ENCODE measurements at regions not wholly inside any gene's neighbourhood (a gene's known extent, or its start where the extent isn't known, plus 50 kb on each side); places are given as distances from the start of the nearest gene placed in this dataset.
A peak's percentile ranks its signal among the peaks of the same experiment; 100 is the strongest.

GRCh38 chr17:71460943-71461342 lies 659.9 kb upstream of the SOX9 start:
- Histone ChIP-seq H2BK12ac (ENCODE audit: low read depth, low read length) (no peak overlapping the region), H2AFZ (ENCODE audit: low read length) (no peak overlapping the region), H3K14ac (ENCODE audit: insufficient read length) (no peak overlapping the region), H2BK15ac (ENCODE audit: low read length) (no peak overlapping the region), H3K4ac (replicated peaks; ENCODE audit: insufficient read length, low read depth, low read length) (no peak overlapping the region), H3K36me3 (ENCODE audit: control insufficient read depth in 2 of 4, insufficient read depth in 4 of 4, low read length in 3 of 4) (no peaks in the 10 kb centered on the region), H3K18ac (ENCODE audit: extremely low read depth, low read length) (no peak overlapping the region), H3K27me3 (replicated peaks in 1 of 4; ENCODE audit: control insufficient read depth in 3 of 4, extremely low read depth in 1 of 4, insufficient read depth in 3 of 4, low read length in 3 of 4) (no peaks in the 10 kb centered on the region), H4K20me1 (replicated peaks in 1 of 2; ENCODE audit: control insufficient read depth in 1 of 2, insufficient read depth in 2 of 2, low read length in 2 of 2) (no peaks in the 10 kb centered on the region), H3K4me3 (ENCODE audit: extremely low read depth in 1 of 4, insufficient read depth in 2 of 4, low read depth in 3 of 4, low read length in 4 of 4) (no peak overlapping the region), H3K23me2 (ENCODE audit: low read depth, low read length) (no peaks in the 10 kb centered on the region; the same call in 1 of the 2 replicates), H2BK120ac (replicated peaks; ENCODE audit: low read depth, low read length) (no peak overlapping the region), H3K27ac (ENCODE audit: low read depth, low read length) (no peak overlapping the region), H2BK20ac (ENCODE audit: low read length) (no peak overlapping the region), H4K91ac (replicated peaks; ENCODE audit: insufficient read length, low read length) (no peak overlapping the region), H4K8ac (ENCODE audit: extremely low read depth, insufficient read depth, low read length) (no peak overlapping the region), H3K79me1 (ENCODE audit: low read depth, low read length) (no peaks in the 10 kb centered on the region), H3K9ac (replicated peaks in 1 of 4; ENCODE audit: extremely low read depth in 1 of 4, low read depth in 3 of 4, low read length in 3 of 4) (no peak overlapping the region), H3K4me1 (replicated peaks in 1 of 4; ENCODE audit: control insufficient read depth in 3 of 4, insufficient read depth in 4 of 4, low read length in 3 of 4) (peaks cover 0 to 5% (median 1%) of the 10 kb centered on the region in 4 experiments; a peak in 1 of 7 replicates), H3K23ac (ENCODE audit: insufficient read length) (no peak overlapping the region), H3K4me2 (ENCODE audit: insufficient read depth in 1 of 2, low read depth in 2 of 2, low read length in 2 of 2) (no peak overlapping the region), H3K79me2 (ENCODE audit: control insufficient read depth in 1 of 2, insufficient read depth in 2 of 2, low read length in 2 of 2) (no peaks in the 10 kb centered on the region), H2AK5ac (ENCODE audit: low read depth, low read length) (no peak overlapping the region), H3K9me3 (ENCODE audit: insufficient read depth in 2 of 2, low read depth in 1 of 2, low read length in 1 of 2) (no peaks in the 10 kb centered on the region), H3K56ac (replicated peaks; ENCODE audit: insufficient read length, low read depth, low read length) (no peak overlapping the region), H4K5ac (ENCODE audit: insufficient read length, low read depth, low read length) (no peak overlapping the region), H2BK5ac (ENCODE audit: low read depth, low read length) (no peak overlapping the region)
- DNase-seq (ENCODE audit: low read depth in 1 of 2, low spot score in 2 of 2): peak in 1 of 2 experiments; percentile 52
- peak; percentile 48 for FAIRE-seq
- POLR2A ChIA-PET (ENCODE audit: partially characterized antibody): no interaction called here
- CTCF ChIA-PET (ENCODE audit: partially characterized antibody): interaction anchor here (0.6 to 2.9 kb wide), 53 partner anchors 10 to 1480 kb away, joined by 3 to 19 read pairs (median 4); no protein-coding TSS in a partner anchor
- 66% methylated on average over 4 of the region's 4 CpGs; no CpG with 5 or more reads in 1 of the 2 experiments for WGBS, 2 experiments (ENCODE audit: extremely low coverage in 1 of 2, insufficient coverage in 1 of 2, insufficient read length in 1 of 2, insufficient replicate concordance in 2 of 2, low coverage in 1 of 2, low lambda C conversion rate in 2 of 2, missing lambda C conversion rate in 1 of 2)
- TF ChIP-seq EP300 (IDR thresholded peaks at IDR 0.05; ENCODE audit: borderline replicate concordance in 1 of 2, low read depth in 2 of 2, low read length in 2 of 2) (no peak), CTCF (IDR thresholded peaks at IDR 0.05; ENCODE audit: control extremely low read depth in 1 of 3, insufficient read depth in 1 of 3, low read depth in 1 of 3, low read length in 3 of 3) (peak in 2 of 3 experiments; percentile 36 to 49; a peak in 2 of 4 replicates), TAF7 (optimal IDR thresholded peaks at IDR 0.05; ENCODE audit: borderline replicate concordance, low read depth, low read length) (no peak), RAD21 (IDR thresholded peaks at IDR 0.05 in 1 of 2, conservative IDR thresholded peaks at IDR 0.05 in 1 of 2; ENCODE audit: low read depth in 2 of 2, low read length in 2 of 2) (peak; percentile 40 to 55; a peak in 3 of 4 replicates), GTF2F1 (IDR thresholded peaks at IDR 0.05; ENCODE audit: borderline replicate concordance, low read depth, low read length) (no peak)
